ENCODE measurements at regions not wholly inside any gene's neighbourhood (a gene's known extent, or its start where the extent isn't known, plus 50 kb on each side); places are given as distances from the start of the nearest gene placed in this dataset.

DNA sequence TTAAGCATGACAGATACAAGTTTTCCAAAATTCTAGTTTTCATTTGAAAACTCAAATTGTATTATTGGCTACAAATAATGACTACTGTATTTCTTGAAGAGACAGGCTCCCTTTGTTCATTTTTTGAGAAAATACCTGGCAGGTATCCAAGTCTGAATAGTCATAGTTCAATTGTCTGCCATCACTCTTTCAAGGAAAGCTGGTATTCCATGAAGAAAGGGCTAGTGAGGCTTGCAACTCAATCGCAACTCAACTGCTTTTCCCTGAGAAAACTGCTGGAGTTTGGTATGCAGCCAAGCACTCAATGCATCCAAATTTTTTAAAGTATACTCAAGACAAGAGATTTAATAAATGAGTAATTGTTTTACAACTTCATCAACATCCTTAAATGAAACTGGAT is 61.4 kb upstream of the TRIO start:
- H3K36me3 ChIP-seq (ENCODE audit: control insufficient read depth, insufficient read depth, low read length): no peaks in the 10 kb centered on the region
- FAIRE-seq (no peak), DNase-seq (ENCODE audit: low read depth) (peak; percentile 50)
- TF ChIP-seq, protein P1, sequence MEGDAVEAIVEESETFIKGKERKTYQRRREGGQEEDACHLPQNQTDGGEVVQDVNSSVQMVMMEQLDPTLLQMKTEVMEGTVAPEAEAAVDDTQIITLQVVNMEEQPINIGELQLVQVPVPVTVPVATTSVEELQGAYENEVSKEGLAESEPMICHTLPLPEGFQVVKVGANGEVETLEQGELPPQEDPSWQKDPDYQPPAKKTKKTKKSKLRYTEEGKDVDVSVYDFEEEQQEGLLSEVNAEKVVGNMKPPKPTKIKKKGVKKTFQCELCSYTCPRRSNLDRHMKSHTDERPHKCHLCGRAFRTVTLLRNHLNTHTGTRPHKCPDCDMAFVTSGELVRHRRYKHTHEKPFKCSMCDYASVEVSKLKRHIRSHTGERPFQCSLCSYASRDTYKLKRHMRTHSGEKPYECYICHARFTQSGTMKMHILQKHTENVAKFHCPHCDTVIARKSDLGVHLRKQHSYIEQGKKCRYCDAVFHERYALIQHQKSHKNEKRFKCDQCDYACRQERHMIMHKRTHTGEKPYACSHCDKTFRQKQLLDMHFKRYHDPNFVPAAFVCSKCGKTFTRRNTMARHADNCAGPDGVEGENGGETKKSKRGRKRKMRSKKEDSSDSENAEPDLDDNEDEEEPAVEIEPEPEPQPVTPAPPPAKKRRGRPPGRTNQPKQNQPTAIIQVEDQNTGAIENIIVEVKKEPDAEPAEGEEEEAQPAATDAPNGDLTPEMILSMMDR (IDR thresholded peaks at IDR 0.05; ENCODE audit: insufficient read depth, low read length, severe bottlenecking): no peak
- H3K4me3 ChIP-seq (ENCODE audit: low read depth, low read length): no peak overlapping the region
- no peaks in the 10 kb centered on the region for H3K27me3 ChIP-seq (ENCODE audit: control insufficient read depth, insufficient read depth, low read length)

DNA sequence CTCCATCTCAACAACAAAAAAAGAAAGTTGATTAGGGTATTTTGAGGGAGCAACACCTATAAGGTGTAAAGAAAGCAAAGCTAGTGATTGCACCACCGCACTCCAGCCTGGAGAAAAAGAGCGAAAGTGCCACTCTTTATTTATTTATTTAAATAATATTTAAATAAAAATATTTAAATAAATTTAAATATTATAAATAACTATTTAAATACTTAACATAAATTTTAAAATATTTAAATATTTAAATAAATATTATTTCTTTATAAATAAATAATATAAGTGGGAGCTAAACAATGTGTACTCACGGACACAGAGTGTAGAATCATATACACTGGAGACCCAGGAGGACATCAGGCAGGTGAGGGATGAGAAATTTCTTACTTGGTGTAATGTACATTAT is 64.4 kb upstream of the TRIO start:
- no peak for FAIRE-seq
- H3K36me3 ChIP-seq (ENCODE audit: control insufficient read depth, insufficient read depth, low read length): no peaks in the 10 kb centered on the region
- DNase-seq (ENCODE audit: low read depth): no peak
- TF ChIP-seq, protein P1 (IDR thresholded peaks at IDR 0.05; ENCODE audit: insufficient read depth, low read length, severe bottlenecking): no peak
- no peaks in the 10 kb centered on the region for H3K27me3 ChIP-seq (ENCODE audit: control insufficient read depth, insufficient read depth, low read length)
- no peak overlapping the region for H3K4me3 ChIP-seq (ENCODE audit: low read depth, low read length)

DNA sequence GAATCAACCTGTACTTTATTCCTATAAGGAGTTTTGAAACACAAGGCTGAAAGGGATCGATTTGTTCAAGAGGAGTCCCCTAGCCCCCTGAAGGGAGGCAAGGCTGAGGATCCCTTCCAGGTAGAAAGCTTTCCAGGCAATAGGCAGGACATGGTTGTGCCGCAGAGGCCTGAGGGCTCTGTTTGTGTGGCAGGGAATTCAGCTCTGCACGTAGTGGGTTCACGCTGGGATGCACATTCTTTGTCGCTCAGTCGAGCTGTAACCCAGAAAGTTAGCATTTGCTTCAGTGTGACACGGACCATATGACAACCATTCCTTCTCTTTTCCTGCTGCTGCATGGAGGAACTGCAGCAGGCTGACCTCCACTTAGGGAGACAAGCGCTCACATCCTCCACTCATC is 65.6 kb upstream of the TRIO start:
- no peak for DNase-seq (ENCODE audit: low read depth)
- Histone ChIP-seq H3K4me3 (ENCODE audit: low read depth, low read length) (no peak overlapping the region), H3K27me3 (ENCODE audit: control insufficient read depth, insufficient read depth, low read length) (no peaks in the 10 kb centered on the region), H3K36me3 (ENCODE audit: control insufficient read depth, insufficient read depth, low read length) (no peaks in the 10 kb centered on the region)
- TF ChIP-seq, protein P1 (IDR thresholded peaks at IDR 0.05; ENCODE audit: insufficient read depth, low read length, severe bottlenecking): no peak
- FAIRE-seq: no peak

DNA sequence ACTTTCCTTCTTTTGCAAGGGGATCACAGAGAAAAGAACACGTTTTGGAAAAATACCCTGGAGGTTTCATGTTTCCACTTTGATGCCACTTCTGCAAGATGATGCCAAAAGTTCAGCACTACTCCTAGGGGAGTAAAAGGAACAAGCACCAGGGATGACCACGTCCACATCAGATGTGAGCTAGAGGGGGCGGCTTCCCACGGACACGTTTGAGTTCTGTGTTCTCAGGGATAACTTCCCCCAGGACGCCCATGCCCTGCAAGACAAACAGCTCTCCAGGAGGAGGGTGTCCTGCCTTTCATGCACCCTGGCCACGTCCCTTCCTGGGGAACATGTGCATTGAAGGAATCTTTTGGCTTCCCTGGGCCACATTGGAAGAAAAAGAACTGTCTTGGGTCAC is 66.6 kb upstream of the TRIO start:
- Histone ChIP-seq H3K4me3 (ENCODE audit: low read depth, low read length) (no peak overlapping the region), H3K27me3 (ENCODE audit: control insufficient read depth, insufficient read depth, low read length) (no peaks in the 10 kb centered on the region), H3K36me3 (ENCODE audit: control insufficient read depth, insufficient read depth, low read length) (no peaks in the 10 kb centered on the region)
- DNase-seq (ENCODE audit: low read depth) (no peak), FAIRE-seq (no peak)
- TF ChIP-seq, protein P1 (IDR thresholded peaks at IDR 0.05; ENCODE audit: insufficient read depth, low read length, severe bottlenecking): no peak

DNA sequence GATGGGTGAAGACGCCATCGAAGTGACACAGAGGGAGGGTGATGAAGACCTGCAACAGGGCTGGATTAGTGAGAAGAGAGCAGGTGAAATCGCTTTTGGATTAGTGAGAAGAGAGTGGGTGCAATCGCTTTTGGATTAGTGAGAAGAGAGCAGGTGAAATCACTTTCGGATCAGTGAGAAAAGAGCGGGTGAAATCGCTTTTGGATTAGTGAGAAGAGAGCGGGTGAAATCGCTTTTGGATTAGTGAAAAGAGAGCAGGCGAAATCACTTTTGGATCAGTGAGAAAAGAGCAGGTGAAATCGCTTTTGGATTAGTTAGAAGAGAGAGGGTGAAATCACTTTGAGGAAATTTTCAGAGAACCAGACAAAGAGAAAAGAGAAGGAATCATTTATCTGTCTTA is 67.2 kb upstream of the TRIO start:
- DNase-seq (ENCODE audit: low read depth) (no peak), FAIRE-seq (no peak)
- TF ChIP-seq, protein P1 (IDR thresholded peaks at IDR 0.05; ENCODE audit: insufficient read depth, low read length, severe bottlenecking): no peak

DNA sequence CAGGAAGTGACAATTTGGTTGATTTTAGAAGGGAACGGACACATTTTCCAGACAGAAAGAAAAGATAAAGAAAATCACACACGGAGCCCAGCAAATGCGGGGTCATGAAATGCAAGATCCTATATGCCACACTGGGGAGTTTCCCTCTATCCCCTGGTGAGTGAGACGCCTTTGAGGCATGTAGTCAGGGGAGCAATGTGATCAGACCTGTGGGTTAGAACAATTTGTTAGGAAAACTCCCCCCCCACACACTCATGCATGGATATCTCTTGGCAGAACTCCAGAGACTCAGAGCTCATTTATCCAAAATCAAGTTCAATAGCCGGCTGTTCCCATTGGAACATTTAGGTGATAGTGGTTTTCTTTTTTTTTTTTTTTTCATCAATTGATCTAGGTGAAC is 71.7 kb upstream of the TRIO start:
- H3K4me3 ChIP-seq (ENCODE audit: low read depth, low read length): no peak overlapping the region
- no peaks in the 10 kb centered on the region for H3K36me3 ChIP-seq (ENCODE audit: control insufficient read depth, insufficient read depth, low read length)
- TF ChIP-seq, protein P1 (IDR thresholded peaks at IDR 0.05; ENCODE audit: insufficient read depth, low read length, severe bottlenecking): no peak
- peak; percentile 45 for DNase-seq (ENCODE audit: low read depth)
- FAIRE-seq: no peak
- H3K27me3 ChIP-seq (ENCODE audit: control insufficient read depth, insufficient read depth, low read length): no peaks in the 10 kb centered on the region

More for the DNA sequence above, 67.2 kb upstream of the TRIO start:
- H3K27me3 ChIP-seq (ENCODE audit: control insufficient read depth, insufficient read depth, low read length): no peaks in the 10 kb centered on the region
- no peak overlapping the region for H3K4me3 ChIP-seq (ENCODE audit: low read depth, low read length)
- no peaks in the 10 kb centered on the region for H3K36me3 ChIP-seq (ENCODE audit: control insufficient read depth, insufficient read depth, low read length)

Measured in bronchial epithelial cell (primary cell).